NCI-H1105 (cell line): ENCODE measurements at regions not wholly inside any gene's neighbourhood (a gene's known extent, or its start where the extent isn't known, plus 50 kb on each side); places are given as distances from the start of the nearest gene placed in this dataset.

Source experiments
- DNase-seq: peaks from one replicate; lab custom pipeline; 2025; lab: John Stamatoyannopoulos, UW

DNA sequence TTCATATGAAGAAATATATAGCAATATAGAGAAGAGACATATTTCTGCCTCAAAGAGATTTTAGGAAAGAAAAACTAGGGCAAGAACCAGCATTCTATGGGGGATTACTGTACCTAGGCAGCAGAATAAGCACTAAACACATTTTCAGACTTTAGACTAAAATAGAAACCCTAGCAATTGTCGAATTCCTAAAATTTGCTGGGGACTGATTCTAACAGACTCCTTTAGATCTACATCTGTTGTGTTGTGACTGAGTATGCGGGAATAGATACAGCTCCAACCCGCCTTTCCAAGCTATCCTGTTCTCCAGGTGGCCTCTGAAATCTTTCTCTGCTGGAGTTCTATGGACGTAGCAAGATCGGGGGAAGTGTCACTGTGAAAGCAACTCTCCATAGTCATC is 482.2 kb downstream of the NTRK2 start:
- no peak for DNase-seq

DNA sequence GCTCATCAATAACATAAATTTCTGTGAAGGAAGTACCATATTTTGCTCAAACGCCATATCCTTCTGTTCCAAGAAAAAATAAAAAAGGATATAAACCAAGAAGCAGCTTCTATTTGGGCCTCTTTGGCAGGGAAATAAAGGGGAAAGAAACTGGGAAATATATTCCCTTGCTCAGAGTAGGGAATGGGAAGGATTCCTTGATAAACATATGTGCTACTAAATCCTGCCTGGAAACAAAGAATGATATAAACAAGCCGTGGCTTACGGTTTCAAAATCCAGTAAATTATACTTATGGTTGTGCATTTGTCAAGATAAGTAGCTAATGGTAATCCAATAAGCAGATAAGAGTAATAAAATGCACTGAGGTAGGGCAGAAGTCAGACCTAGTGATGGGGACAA is 481.6 kb downstream of the NTRK2 start:
- DNase-seq, result no peak

DNA sequence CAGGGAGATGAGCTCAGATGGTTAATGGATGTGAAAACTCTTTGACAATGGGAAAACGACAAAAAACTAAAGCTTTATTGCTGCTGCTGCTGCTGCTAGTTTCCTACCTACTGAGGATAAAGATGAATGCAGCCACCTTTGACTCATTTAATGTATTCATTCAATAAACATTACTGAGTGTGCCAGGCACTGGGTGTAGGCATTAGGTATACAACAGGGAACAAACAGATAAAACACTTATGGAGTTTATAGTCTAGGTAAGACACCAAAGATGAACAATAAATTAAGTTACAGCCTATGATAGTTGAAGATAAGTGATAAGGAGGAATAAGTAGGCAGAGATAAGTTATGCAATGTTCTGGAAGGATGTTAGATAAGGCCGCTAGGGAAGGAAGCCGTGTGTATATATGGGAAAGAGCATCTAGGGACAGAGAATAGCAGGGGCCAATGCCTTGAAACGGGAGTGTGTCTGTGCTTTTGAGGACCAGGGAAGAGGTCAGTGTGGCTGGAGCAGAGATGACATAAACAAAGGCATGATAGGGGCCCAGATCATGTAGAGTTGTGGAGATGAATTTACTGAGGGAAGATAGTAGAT is 477.6 kb downstream of the NTRK2 start:
- no peak for DNase-seq

DNA sequence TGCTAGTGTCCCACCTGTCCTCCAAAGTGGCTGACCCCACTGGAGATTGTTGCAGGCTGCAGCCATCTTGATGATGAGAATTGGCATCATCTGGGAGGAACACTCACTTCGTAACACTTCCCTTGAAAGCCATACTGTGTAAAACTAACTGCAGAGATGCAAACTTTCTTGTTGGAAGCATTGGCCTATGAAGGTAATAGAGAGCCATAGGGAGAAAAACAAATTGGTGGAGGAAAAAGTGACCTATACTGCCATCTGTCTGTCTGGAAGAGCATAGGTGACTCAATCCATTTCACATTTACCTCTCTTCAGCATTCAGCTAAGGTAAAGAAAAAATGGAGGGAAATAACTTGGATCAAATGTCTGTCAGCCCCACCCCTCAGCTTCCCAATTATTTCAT is 473.4 kb downstream of the NTRK2 start:
- DNase-seq, result no peak

DNA sequence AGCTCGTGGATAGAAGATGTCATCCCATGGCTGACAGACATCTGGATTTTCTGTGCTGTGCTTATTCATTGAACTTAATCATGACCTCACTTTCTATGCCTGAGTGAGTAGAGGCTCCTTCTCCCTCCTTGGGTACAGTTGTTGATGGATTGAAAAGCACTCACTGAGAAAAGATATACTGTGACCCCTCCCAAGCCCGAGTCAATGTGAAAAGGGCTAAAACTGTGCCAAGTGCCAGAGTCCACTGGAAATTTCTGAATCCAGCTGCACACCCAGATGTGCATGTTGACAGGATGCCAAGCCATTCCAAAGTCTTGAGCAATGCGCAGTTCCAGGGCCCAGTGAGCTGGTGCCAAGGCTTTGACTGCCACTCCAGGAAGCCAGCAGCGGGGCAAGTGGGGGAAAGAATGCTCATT is 473.0 kb downstream of the NTRK2 start:
- DNase-seq, result no peak

DNA sequence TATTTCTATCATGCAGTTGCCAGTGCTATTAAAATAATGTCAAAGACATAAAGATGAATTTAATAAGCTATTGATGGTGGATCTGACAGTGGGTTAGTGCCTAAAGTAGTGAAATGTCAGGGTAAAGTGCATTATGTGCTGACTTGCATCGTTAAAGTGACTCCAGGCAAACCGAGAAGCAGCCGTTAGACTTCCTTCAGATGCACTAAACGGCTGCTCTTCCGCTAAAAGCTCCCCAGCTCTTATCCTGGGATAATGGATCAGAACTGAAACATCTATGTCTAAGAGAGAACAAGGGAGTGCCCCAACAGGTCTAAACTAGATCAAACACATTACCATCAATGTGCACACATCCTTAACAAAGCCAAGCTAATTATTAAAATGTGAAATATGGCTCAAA is 468.2 kb downstream of the NTRK2 start:
- DNase-seq, result no peak

DNA sequence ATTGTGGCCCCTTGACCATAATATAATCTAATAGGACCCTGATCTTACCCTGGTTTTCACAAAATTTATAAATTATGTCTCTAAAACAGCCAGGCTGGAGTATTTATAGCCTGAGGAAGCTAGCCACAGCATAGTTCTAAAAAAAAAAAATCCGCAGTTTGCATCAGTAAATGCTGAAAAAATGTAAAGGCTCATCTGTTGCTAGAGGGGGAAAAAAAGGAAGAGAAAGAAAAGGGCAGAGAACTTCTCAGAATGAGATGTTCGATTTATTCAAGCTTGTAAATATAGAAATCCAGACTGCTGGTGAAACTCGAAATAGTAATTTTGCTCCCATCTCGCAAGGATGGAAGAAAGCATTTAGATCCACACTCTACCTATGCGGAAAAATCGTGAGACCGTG is 467.5 kb downstream of the NTRK2 start:
- DNase-seq, result no peak

DNA sequence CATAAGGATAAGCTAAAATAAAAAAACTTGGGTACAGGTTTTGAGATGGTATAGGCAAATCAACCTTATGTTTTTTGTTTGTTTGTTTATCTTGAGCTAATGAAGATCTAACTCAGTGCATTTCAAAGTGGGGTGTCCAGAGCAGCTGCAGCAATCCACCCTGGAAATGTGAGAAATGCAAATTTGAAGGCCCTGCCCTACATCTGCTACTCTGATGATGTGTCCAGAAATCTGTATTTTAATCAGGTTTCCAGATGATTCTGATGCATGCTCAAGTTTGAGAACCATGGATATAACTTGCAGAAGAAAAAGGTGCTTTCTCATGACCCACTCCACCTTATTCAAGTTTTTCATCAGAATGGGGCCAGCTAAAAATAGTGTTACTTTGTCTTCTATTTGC is 467.0 kb downstream of the NTRK2 start:
- DNase-seq, result no peak

DNA sequence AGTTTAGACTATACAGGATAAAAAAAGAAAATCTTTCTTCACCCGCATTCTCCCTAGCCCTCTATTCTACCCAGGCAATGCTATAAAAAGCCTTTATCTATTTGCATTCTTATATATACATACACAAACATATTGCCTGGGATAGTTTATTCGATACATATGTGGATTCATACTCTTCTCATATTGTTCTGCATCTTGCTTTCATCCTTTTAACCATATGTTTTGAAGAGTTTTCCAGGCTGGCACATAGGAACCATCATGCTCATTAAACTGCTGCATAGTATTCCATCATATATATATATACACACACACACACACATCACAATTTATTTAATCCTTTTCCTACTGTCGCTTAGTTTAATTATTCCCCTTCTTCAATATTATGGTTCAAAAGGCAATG is 461.2 kb downstream of the NTRK2 start:
- DNase-seq, result no peak

DNA sequence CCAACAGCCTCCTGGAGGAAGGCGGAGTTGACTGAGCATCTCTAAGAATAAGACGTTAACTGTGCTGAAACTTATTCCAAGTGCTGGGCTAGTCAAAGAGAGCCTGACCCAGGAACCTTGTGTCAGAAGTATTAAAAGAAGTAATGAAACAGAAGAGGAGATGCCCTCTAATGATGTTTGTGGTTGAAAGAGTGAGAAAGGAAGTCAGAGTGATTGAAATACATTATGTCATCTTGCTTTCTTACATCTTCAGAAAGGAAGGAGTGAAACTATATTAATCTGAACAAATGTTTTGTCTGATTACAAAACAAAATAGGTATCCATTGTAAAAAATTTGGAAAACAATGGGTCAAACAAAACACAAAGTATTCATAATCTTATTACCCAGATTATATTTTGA is 460.7 kb downstream of the NTRK2 start:
- DNase-seq, result no peak

DNA sequence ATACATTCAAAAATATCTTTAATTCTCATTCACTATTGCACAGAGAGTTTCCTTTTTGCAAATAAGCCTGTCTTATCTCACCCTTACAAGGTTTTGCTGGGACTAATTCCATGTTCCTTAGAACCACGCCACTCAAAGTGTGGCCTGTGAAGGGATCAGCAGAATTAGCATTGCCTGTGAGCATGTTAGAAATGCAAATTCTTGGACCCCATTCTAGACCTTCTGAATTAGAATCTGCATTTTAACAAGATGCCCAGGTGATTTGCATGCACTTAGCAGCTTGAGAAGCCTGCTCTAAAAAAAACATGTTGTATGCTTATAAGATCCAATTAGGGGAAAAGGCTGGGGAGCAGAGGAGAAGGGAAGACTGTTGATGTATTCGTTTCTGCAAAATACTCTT is 460.0 kb downstream of the NTRK2 start:
- DNase-seq, result no peak

DNA sequence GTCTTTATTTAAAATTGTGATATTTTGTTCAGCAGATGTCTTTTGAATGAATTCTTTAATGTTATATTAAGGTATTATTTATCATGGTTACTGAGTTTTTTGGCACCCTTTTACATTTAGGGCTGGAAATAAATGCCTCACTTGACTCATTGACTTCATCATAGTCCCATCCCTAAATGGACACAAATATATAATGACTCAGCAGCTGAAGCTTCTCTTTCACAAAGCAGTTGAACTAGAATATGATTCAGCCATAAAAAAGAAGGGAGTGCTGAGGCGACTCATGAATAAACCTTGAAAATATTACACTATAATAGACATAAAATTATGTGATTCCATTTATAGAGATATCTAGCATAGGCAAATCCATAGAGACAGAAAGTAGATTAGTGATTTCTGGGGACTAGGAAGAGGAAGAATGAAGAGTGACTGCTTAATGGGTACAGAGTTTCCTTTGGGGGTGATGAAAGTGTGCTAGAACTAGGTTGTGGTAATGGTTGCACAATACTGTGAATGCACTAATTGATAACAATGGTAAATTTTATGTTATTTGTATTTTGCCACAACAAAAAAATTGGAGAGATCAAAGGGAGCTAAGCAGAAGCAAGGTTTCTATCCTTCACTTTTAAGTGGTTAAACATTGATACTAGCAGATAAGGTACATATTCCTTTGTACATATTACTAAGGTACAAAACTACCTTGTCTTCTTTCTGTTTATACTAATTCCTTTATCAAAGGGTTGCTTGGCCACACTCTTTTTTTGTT is 449.6 kb downstream of the NTRK2 start:
- DNase-seq, result no peak

DNA sequence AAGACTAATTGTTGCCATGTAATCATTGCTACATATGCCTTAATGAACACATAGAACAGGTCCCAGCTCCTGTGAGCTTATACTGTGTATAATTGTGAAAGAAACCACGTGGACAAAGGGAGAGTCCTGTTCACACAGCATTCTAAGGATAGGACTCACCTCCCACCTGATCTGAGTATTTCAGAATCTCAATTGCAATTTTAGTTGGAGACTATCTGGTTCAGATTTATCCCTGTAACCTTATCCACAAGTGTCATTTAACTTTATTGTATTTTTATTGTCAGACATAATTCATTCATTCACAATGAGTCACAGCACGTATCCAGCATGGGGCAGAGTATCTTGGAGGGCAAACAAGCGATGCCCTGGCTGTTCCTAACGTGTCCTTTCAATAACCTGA is 448.3 kb downstream of the NTRK2 start:
- no peak for DNase-seq

DNA sequence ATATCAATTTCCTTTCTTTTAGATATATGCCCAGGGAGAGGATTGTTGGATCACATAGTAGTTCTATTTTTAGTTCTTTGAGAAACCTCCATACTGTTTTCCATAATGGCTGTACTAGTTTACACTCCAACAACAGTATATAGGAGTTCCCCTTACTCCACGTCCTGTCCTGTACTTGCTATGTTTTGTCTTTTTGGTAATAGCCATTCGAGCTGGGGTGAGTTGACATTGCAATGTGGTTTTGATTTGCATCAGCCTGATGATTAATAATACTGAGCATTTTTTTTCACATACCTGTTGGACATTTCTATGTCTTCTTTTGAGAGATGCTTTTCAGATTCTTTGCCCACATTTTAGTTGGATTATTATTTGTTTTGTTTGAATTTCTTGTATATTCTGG is 445.9 kb downstream of the NTRK2 start:
- DNase-seq, result no peak

DNA sequence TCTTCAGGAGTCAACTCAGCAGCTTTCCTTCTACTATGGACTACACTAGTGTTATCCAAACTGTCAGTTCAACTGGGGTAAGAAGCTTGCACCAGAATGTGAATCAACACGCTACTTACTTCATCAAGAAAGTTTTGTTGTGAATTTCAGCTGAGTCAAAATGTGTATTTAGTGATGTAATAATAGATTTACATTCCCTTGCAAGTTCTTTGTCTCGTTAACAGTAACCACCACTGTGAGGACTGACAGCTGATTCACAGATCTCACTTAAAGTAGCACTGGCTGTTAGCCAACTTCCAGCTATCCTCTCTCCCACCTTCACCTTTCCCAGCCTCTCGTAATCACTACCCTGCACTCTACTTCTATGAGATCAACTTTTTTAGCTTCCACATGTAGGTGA is 445.3 kb downstream of the NTRK2 start:
- DNase-seq, result no peak

DNA sequence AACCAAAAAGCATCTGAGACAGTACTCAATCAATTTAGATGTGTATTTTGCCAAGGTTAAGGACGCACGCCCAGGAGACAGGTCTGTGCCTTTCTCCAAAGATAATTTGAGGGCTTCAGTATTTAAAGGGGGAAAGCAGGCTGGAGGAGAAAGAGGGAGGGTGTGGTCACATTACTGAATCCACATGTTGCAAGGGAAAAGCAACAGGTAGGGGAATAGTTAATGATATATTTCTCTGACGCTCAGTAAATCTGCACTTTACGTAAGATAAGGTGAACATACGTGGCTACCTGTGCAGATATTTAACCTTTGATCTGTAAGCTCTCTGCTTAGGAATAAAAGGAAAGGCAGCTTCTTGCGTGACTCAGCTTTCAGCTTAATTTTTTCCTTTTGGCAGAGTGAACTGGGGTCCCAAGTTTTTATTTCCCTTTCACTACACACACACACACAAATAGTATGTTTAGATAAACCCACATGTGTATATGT is 443.4 kb downstream of the NTRK2 start:
- no peak for DNase-seq

DNA sequence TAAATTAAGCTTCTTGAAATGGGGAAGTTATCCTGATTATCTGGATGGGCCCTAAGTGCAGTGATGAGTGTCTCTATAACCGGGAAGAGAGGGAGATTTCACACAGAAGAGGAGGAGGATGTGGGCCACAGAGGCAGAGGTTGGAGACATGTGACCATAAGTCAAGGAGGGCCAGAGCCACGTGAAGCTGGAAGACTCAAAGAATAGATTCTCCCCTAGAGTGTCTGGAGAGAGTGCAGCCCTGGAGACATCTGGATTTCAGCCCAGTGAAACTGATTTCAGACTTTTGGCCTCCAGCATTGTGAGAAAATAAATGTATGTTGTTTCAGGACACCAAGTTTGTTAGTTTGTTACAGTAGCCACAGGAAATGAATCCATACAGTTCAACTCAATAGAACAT is 442.9 kb downstream of the NTRK2 start:
- no peak for DNase-seq

DNA sequence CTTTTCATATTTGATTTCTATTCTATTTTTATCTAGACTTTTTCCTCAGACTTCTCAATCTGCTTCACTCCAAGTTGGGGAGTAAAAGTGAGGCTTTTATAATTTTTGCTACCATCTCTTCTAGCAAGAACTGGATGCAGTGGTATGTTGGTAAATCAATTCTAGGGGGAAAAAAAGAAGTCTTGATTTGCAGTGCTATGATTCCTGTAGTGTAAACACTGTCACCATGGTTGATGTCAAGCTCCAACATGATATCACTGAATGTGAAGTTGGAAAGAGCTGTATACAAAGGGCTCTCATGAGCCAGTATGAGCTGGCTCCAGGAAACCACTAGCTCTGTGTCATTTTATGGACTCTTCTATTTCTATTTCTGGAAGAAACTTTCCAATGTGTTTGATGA is 439.2 kb downstream of the NTRK2 start:
- no peak for DNase-seq

DNA sequence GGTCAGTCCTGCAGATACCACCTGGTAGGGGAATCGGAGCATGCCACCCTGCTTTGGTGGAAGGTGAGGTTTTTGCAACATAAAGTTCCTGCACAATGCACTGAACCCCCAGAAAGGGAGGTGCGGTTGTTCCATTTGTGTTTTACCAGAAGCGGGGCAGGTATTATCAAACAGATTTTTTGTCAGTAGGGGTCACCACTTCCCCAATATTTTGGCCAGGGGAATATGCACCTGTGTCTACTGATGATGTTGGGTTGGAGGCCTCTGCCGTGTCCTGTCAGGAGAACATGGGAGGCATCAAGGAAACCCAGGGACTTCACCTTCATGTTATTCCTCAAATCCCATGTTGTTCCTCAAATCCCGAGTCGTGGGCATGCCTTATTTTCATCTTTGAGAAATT is 438.7 kb downstream of the NTRK2 start:
- DNase-seq, result no peak

DNA sequence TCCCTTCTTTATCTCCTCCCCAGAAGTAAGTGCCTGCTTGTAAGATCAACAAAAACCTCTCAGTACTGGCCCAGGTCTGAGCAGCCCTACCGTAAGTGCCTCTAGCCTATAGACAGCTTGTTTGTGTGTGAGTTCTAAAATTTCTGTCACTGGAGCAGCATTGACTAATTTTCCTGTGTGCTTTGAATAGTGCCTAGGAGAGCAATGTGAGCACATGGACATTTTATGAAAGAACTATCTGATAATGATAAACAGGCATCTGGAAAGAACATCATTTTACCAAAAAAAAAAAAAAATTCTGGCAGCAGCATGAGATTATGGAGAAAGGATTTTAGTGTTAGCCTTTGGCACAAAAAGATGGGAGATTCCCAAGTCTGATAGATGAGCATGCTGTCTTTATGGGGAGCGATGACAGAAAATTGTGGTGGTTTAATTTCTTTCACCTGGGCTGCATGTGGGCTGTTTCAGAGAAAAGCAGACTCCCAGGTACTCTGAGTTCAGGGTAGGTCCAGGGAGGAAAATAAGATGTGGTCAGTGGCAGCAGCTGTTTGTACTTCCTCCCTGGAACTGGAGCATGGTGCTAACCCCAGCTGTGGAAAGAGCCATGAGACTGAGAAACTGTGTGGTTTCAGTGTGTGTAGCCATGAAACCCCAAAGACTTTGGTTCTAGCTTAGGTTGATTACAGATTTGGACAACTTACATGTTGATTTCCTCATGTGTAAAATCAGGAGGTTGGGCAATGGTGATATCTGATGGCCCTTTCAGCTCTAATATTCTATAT is 419.9 kb downstream of the NTRK2 start:
- no peak for DNase-seq

DNA sequence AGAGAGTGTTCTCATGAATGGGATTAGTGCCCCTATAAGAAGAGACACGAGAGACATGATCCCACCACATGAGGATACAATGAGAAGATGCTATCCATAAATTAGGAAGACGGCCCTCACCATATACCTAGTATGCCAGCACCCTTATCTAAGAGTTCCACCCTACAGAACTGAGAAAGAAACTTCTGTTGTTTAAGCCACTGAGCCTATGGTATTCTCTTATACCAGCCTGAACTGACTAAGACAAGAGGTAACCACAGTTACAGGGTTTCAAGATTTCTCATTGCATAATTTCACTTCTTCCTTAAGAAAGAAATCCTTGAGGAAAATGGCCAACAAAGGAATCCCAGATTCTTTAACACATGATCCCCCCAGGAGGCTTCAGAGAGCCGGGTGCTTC is 412.4 kb downstream of the NTRK2 start:
- DNase-seq, result no peak

DNA sequence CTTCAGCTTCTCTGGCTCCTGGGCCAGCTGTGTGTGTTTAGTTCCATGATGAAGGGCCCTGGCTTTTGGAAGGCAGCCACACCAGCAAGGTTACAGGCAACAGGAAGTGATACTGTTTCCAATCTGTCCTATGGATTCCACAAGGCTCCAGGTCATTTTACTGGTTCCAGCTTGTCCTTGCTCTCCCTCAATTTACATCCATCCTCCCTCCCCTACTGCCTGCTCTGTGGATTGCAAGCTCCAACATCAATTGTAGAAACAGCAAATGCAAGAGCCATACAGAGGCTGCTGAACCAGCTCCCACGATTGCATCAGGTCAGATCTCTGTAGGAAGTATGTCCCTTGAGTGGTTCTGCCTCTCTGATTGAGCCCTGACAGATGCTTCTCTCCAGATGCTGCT is 409.8 kb downstream of the NTRK2 start:
- no peak for DNase-seq

DNA sequence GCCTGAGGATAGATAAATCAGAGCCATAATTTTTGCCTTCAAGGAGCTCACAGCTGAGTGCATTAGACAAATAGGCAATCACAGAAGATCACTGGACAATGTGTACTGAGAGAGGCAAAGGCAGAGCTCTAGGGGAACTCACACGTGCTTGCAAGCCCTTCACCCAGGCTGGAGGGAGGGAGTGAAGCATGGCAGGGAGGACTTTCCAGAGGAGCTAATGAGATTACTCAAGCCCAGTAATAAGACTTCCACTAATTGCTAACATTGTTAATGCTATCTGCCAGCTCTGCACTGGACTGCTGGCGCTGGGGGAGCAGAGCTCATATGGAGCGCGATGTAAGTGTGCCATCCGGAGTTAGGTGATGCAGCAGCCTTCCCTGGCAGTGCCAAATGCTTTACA is 408.4 kb downstream of the NTRK2 start:
- DNase-seq, result no peak
